GM18505 (cell line): ENCODE measurements at regions not wholly inside any gene's neighbourhood (a gene's known extent, or its start where the extent isn't known, plus 50 kb on each side); places are given as distances from the start of the nearest gene placed in this dataset.

ENCODE experiments used
- ATAC-seq: cut with Tn5 transposase; IDR thresholded peaks from one replicate; pipeline ENCODE4 v1.9.1; 2021; ENCODE audit not compliant: unreplicated experiment
- POLR2A ChIP-seq: IDR thresholded peaks from 4 replicates; pipeline ENCODE4 v1.6.1; 2011; ENCODE audit warnings: borderline replicate concordance; ENCODE audit not compliant: insufficient read depth, insufficient read length; ENCODE audit errors: extremely low read depth

DNA sequence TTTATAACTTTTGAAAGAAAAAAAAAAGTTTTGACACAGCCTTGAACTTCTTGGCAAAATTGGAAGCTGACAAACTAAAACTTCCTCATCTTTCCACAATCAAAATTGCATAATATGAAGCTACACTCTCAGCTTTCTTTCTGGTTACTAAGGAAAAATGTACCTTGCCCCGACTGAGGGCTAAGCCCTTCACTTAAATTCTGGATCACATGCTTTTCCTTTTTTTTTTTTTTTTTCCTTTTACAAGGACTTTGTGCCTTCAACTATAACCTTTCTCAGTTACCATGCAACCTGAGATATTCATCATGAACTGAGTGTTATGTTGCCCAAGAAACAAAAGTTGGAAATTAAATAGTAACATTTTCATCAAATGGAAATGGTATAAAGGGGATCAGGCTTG lies 188.5 kb upstream of the CARD18 start:
- TF ChIP-seq POLR2A: no peak
- no peak for ATAC-seq

- no peak for ATAC-seq
- no peak for TF ChIP-seq POLR2A
These were observed 184.6 kb upstream of the CARD18 start for GRCh38 chr11:105324156-105324555.

GRCh38 chr11:105321696-105322095 lies 182.1 kb upstream of the CARD18 start:
- no peak for TF ChIP-seq POLR2A
- no peak for ATAC-seq

DNA sequence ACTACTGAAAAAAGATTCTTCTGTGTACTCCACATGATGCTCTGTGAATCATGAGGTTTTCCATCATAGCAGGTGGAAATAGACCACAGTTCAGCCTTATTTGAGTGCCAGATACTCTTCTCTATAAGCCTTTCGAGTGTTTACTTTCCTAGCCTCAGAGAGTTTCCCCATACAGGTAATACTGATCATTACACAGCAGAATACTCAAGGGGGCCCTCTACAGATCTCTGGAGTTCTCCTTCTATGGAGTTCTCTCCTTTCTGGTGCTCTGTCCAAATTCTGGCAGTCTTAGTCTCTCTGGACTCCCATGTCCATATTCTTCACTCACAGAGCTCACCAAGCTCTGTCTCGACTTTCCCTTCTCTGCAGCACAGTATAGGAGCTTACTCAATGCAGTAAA lies 175.7 kb upstream of the CARD18 start:
- no peak for TF ChIP-seq POLR2A
- ATAC-seq: no peak

- ATAC-seq: no peak
- TF ChIP-seq POLR2A: no peak
These were observed 172.7 kb upstream of the CARD18 start for GRCh38 chr11:105312266-105312665.

- no peak for ATAC-seq
These were observed 159.1 kb upstream of the CARD18 start for GRCh38 chr11:105298630-105299029.

DNA sequence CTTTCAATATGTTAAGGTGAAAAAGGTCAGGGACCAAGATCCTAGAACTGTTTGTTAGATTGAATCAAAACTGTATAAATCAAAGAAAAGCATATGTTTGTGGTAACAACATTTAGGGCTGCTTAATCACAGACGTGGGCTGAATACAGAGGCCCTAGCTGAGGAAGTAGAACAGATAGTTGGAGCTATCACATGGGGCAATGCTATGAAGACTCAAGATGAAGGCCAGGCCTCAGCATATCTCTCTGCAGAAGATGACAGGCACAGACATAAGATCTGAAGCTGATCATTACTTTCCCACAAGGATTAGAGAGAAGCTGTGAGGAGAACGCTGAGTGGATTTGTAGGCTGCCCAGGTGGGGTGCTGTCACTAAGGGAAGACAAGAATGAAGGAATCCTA lies 158.6 kb upstream of the CARD18 start:
- TF ChIP-seq POLR2A: no peak
- ATAC-seq: no peak

More at GRCh38 chr11:105298630-105299029, 159.1 kb upstream of the CARD18 start:
- TF ChIP-seq POLR2A: no peak

- no peak for ATAC-seq
- TF ChIP-seq POLR2A: no peak
These were observed 157.9 kb upstream of the CARD18 start for GRCh38 chr11:105297463-105297862.

- TF ChIP-seq POLR2A: no peak
- ATAC-seq: no peak
These were observed 157.2 kb upstream of the CARD18 start for GRCh38 chr11:105296806-105297205.

- ATAC-seq: no peak
- no peak for TF ChIP-seq POLR2A
These were observed 156.8 kb upstream of the CARD18 start for GRCh38 chr11:105296386-105296785.

GRCh38 chr11:105282658-105283057 lies 143.1 kb upstream of the CARD18 start:
- no peak for TF ChIP-seq POLR2A
- no peak for ATAC-seq

- TF ChIP-seq POLR2A: no peak
- no peak for ATAC-seq
These were observed 135.1 kb upstream of the CARD18 start for GRCh38 chr11:105274631-105275030.

- no peak for ATAC-seq
- TF ChIP-seq POLR2A: no peak
These were observed 134.2 kb upstream of the CARD18 start for GRCh38 chr11:105273660-105274280.

DNA sequence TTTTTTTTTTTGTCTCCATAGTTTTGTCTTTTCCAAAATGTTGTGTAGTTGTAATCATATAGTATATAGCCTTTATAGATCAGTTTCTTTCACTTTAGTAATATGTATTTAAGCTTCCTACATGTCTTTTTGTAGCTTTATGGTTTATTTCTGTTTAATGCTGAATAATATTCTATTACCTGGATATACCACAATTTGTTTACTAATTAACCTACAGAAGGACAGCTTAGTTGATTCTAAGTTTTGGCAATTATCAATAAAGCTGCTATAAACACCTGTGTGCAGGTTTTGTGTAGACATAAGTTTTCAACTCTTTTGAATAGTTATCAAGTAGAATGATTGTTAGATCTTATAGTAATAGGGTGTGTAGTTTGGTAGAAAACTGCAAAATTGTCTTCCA lies 130.3 kb upstream of the CARD18 start:
- no peak for ATAC-seq
- TF ChIP-seq POLR2A: no peak
